Ovary (tissue), 1 donor: ENCODE measurements at regions not wholly inside any gene's neighbourhood (a gene's known extent, or its start where the extent isn't known, plus 50 kb on each side); places are given as distances from the start of the nearest gene placed in this dataset.

Experiments
- EP300 ChIP-seq: sonication (generic); formaldehyde crosslinking; IDR thresholded peaks from one replicate; pipeline ENCODE4 v1.6.1; 2017; ENCODE audit warnings: antibody characterized with exemption
- POLR2A ChIP-seq: fragments of 450-650 bp; IDR thresholded peaks from one replicate; pipeline ENCODE4 v1.6.1; 2017; ENCODE audit warnings: antibody characterized with exemption, mild to moderate bottlenecking, moderate library complexity

GRCh38 chr10:93248583-93249227 is 175.0 kb downstream of the CYP26A1 start:
- TF ChIP-seq EP300 (no peak), POLR2A (no peak)
